GM06990 (cell line): ENCODE measurements at regions not wholly inside any gene's neighbourhood (a gene's known extent, or its start where the extent isn't known, plus 50 kb on each side); places are given as distances from the start of the nearest gene placed in this dataset.

Experiments used
- DNase-seq: peaks from one replicate; pipeline ENCODE4 v3.0.0-alpha.2; 2011; ENCODE audit not compliant: insufficient read length; ENCODE audit errors: extremely low read depth
- H3K27me3 ChIP-seq: replicated peaks from 2 replicates; pipeline ENCODE4 v1.6.0; 2011; ENCODE audit warnings: low read length; ENCODE audit not compliant: control insufficient read depth, insufficient read depth
- H3K36me3 ChIP-seq: 2 replicates; pipeline ENCODE4 v1.5.1; 2011; ENCODE audit warnings: low read length; ENCODE audit not compliant: control insufficient read depth, insufficient read depth
- H3K4me3 ChIP-seq: replicated peaks from 2 replicates; pipeline ENCODE4 v1.5.1; 2011; ENCODE audit warnings: low read depth, mild to moderate bottlenecking, control low read depth, low read length
- TF ChIP-seq, protein P1 (sequence below): IDR thresholded peaks from 2 replicates; pipeline ENCODE4 v1.5.1; 2011; ENCODE audit warnings: low read length, control low read depth, mild to moderate bottlenecking, inconsistent platforms; ENCODE audit not compliant: insufficient read depth, poor library complexity, severe bottlenecking

DNA sequence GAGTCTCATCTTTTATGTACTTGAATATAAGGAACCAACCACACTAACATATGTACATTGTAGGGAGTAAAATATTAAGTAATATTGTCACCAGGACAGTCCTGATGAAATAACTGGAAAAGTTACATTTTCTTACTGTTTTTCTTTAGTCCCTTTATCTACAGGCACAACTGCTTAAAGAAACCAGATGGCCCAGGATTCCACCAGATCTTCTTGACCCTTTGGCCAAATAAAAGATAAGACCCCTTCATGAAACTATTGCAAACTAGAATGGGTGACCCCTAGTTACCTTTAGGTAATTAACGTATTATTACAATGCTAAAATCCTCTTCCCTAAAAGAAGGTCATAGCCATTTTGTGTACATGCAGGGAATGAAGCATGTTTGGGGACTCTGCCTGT lies 106.3 kb upstream of the FTMT start:
- TF ChIP-seq, protein P1, sequence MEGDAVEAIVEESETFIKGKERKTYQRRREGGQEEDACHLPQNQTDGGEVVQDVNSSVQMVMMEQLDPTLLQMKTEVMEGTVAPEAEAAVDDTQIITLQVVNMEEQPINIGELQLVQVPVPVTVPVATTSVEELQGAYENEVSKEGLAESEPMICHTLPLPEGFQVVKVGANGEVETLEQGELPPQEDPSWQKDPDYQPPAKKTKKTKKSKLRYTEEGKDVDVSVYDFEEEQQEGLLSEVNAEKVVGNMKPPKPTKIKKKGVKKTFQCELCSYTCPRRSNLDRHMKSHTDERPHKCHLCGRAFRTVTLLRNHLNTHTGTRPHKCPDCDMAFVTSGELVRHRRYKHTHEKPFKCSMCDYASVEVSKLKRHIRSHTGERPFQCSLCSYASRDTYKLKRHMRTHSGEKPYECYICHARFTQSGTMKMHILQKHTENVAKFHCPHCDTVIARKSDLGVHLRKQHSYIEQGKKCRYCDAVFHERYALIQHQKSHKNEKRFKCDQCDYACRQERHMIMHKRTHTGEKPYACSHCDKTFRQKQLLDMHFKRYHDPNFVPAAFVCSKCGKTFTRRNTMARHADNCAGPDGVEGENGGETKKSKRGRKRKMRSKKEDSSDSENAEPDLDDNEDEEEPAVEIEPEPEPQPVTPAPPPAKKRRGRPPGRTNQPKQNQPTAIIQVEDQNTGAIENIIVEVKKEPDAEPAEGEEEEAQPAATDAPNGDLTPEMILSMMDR = no peak
- Histone ChIP-seq H3K36me3 (no peaks in the 10 kb centered on the region), H3K27me3 (no peaks in the 10 kb centered on the region), H3K4me3 (no peak overlapping the region)
- DNase-seq = no peak

DNA sequence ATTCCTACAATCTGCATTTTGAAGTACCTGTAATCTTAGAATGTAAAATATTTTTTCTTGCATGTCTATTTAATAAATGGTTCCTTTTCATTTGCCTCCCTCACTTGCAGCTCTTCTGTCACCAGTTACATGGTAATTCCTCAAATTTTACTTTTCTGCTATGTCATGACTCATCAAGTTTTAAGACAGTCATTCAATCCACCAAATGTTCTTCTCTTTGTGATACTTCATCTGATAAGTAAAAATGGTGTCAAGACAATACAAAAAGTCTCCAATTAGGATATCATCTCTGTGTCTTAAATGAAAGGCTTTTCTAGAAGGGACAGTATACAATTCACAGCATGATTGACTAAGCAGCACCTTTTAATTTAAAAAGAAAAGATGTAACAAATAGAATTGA lies 104.9 kb upstream of the FTMT start:
- Histone ChIP-seq H3K4me3 (no peak overlapping the region), H3K36me3 (no peaks in the 10 kb centered on the region), H3K27me3 (no peaks in the 10 kb centered on the region)
- no peak for DNase-seq
- TF ChIP-seq, protein P1 = no peak

- TF ChIP-seq, protein P1 = no peak
- Histone ChIP-seq H3K36me3 (no peaks in the 10 kb centered on the region), H3K27me3 (no peaks in the 10 kb centered on the region), H3K4me3 (no peak overlapping the region)
- DNase-seq = no peak
Observed at GRCh38 chr5:121748686-121749085, 103.0 kb upstream of the FTMT start.

DNA sequence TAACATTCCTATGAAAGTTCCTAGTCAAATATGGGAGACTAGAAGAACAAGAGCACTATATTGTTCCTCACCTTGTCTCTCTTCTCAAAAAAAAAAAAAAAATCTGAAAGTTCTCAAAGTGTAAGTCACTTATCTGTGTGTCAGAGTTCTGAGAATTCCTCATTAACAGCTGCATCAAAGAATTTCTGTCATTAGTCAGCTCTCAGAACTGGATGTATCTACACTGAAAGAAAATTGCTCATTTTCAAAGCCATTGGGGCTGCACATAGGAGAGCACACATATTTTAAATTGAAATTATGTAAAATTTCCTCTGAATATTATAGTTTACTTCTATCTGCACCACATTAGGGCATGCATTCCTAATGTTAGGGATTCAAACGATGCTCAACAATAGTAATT lies 99.5 kb upstream of the FTMT start:
- TF ChIP-seq, protein P1 = no peak
- Histone ChIP-seq H3K4me3 (no peak overlapping the region), H3K36me3 (no peaks in the 10 kb centered on the region), H3K27me3 (no peaks in the 10 kb centered on the region)
- DNase-seq = no peak

DNA sequence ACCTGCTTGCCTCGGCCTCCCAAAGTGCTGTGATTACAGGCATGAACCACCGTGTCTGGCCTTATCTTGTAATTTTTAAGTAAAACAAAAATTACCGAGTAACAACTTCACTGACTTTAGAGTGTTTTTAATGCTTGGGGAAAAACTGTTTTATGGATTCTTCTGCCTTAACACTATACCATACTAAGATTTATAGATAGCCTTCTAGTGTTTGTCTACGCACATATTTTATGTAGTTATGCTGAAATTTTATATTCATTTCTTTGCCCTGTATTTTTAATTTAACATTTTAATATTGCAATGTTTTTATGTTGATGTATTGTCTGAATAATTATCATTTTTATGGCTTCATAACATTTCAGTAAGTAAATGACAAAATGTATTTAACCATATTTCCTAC lies 96.4 kb upstream of the FTMT start:
- Histone ChIP-seq H3K36me3 (no peaks in the 10 kb centered on the region), H3K4me3 (no peak overlapping the region), H3K27me3 (no peaks in the 10 kb centered on the region)
- DNase-seq = no peak
- TF ChIP-seq, protein P1 = no peak

- H3K27me3 ChIP-seq = no peaks in the 10 kb centered on the region
- TF ChIP-seq, protein P1 = no peak
- no peak overlapping the region for H3K4me3 ChIP-seq
- H3K36me3 ChIP-seq = no peaks in the 10 kb centered on the region
- no peak for DNase-seq
Observed at GRCh38 chr5:121757753-121758152, 93.9 kb upstream of the FTMT start.
